Spleen (tissue), 11 donors: ENCODE measurements at regions not wholly inside any gene's neighbourhood (a gene's known extent, or its start where the extent isn't known, plus 50 kb on each side); places are given as distances from the start of the nearest gene placed in this dataset.

Source experiments
- DNase-seq: peaks from one replicate; pipeline ENCODE4 v3.0.0-alpha.2; 2020
- H3K27ac ChIP-seq, 8 donors: fragments of 200-600 bp; sonication (generic) in 7 of 8; 1 replicate in 4 of 8; 2 replicates in 4 of 8; pipeline versions ENCODE4 v1.5.0 to v1.8.0; 2016 to 2021; ENCODE audit warnings: inconsistent platforms in 4 of 8, mild to moderate bottlenecking in 4 of 8, moderate library complexity in 1 of 8
- H3K27me3 ChIP-seq, 7 donors: fragments of 200-600 bp; sonication (generic) in 6 of 7; replicated peaks in 1 of 7; 1 replicate in 4 of 7; 2 replicates in 3 of 7; pipeline versions ENCODE4 v1.5.0 to v1.8.0; 2016 to 2021; ENCODE audit warnings: inconsistent platforms in 3 of 7, mild to moderate bottlenecking in 1 of 7
- H3K36me3 ChIP-seq, 6 donors: fragments of 200-600 bp; sonication (generic) in 5 of 6; 1 replicate in 4 of 6; 2 replicates in 2 of 6; pipeline versions ENCODE4 v1.5.0 to v1.8.0; 2016 to 2021; ENCODE audit warnings: inconsistent platforms in 2 of 6
- H3K4me1 ChIP-seq, 6 donors: fragments of 200-600 bp; sonication (generic) in 5 of 6; 1 replicate in 3 of 6; 2 replicates in 3 of 6; pipeline versions ENCODE4 v1.5.0 to v1.8.0; 2016 to 2021; ENCODE audit warnings: inconsistent platforms in 3 of 6
- H3K4me3 ChIP-seq, 8 donors: fragments of 200-600 bp; sonication (generic) in 7 of 8; 1 replicate in 4 of 8; 2 replicates in 4 of 8; pipeline versions ENCODE4 v1.5.0 to v1.8.0; 2016 to 2021; ENCODE audit warnings: inconsistent platforms in 4 of 8, mild to moderate bottlenecking in 4 of 8, moderate library complexity in 2 of 8
- H3K9me3 ChIP-seq, 8 donors: fragments of 200-600 bp; sonication (generic) in 7 of 8; 1 replicate in 4 of 8; 2 replicates in 4 of 8; pipeline versions ENCODE4 v1.5.0 to v1.8.0; 2016 to 2021; ENCODE audit warnings: inconsistent platforms in 4 of 8
- CTCF ChIP-seq, 11 experiments: fragments of 200-600 bp in 7 of 11; fragments of 450-650 bp in 4 of 11; sonication (generic) in 4 of 11; IDR thresholded peaks in 8 of 11; conservative IDR thresholded peaks in 3 of 11; 1 replicate in 7 of 11; 2 replicates in 4 of 11; pipeline versions ENCODE4 v1.4.0 to v1.8.0; 2016 to 2021; ENCODE audit warnings: antibody characterized with exemption in 11 of 11, inconsistent platforms in 4 of 11, mild to moderate bottlenecking in 1 of 11
- POLR2A ChIP-seq, 3 donors: fragments of 450-650 bp; IDR thresholded peaks; one replicate each; pipeline ENCODE4 v1.5.1; 2017; ENCODE audit warnings: antibody characterized with exemption in 3 of 3, mild to moderate bottlenecking in 1 of 3
- POLR2AphosphoS5 ChIP-seq, 3 donors: sonication (generic); formaldehyde crosslinking; IDR thresholded peaks; one replicate each; pipeline ENCODE4 v1.5.1; 2017; ENCODE audit warnings: antibody characterized with exemption in 3 of 3
- WGBS, 5 donors: extraction: QIAGEN DNeasy Blood & Tissue Kit in 3 of 5; methylation state at CpG; one replicate each; pipeline versions ENCODE4 v1.1.5 to v1.1.7; 2013 to 2018; 5-methylcytosine and 5-hydroxymethylcytosine counted together
- intact Hi-C: fragments of 100-400 bp; cut with DNase I; formaldehyde crosslinking; loops from one replicate; pipeline ENCODE4 v1.15.0; 2023; ENCODE audit warnings: low total_unique reads
- donor health status: healthy with polysubstance abuse.
- donor health status: DM: no; HTN: no; CAD: no; lungs with moderate emphysema.
- donor health status: DM: no; HTN: no; CAD: no.
- donor health status: Bipolar disorder and iron deficiency.
- donor health status: healthy.
- donor health status: DM: no; HTN: no; CAD: no.
- donor health status: DM: yes; HTN: yes; CAD: no.

GRCh38 chr20:40472905-40473304 lies 216.1 kb downstream of the MAFB start:
- intact Hi-C loops = no loop called here
- Histone ChIP-seq H3K9me3 (no peaks in the 10 kb centered on the region), H3K4me1 (peaks cover 9 to 34% (median 21%) of the 10 kb centered on the region in 6 donors), H3K36me3 (no peaks in the 10 kb centered on the region), H3K27ac (no peak overlapping the region), H3K27me3 (no peaks in the 10 kb centered on the region), H3K4me3 (no peak overlapping the region)
- DNase-seq = no peak
- no peak for TF ChIP-seq CTCF (IDR thresholded peaks at IDR 0.05 in 8 of 11, conservative IDR thresholded peaks at IDR 0.05 in 3 of 11)
- TF ChIP-seq POLR2A (IDR thresholded peaks at IDR 0.05) = no peak
- TF ChIP-seq POLR2AphosphoS5 (IDR thresholded peaks at IDR 0.05) = no peak
- WGBS, 5 donors = 70 to 88% (median 84%) methylated on average over 1 of the region's 1 CpG

- no peak for DNase-seq
- 73 to 84% (median 84%) methylated on average over 4 of the region's 4 CpGs for WGBS, 5 donors
- H3K27ac ChIP-seq = peak overlapping the region in 5 of 8 donors; percentile 11 to 80 (median 77)
- intact Hi-C loops = no loop called here
- no peak overlapping the region for H3K4me3 ChIP-seq
- no peaks in the 10 kb centered on the region for H3K9me3 ChIP-seq
- no peak for TF ChIP-seq POLR2A (IDR thresholded peaks at IDR 0.05)
- TF ChIP-seq POLR2AphosphoS5 (IDR thresholded peaks at IDR 0.05) = no peak
- TF ChIP-seq CTCF (IDR thresholded peaks at IDR 0.05 in 8 of 11, conservative IDR thresholded peaks at IDR 0.05 in 3 of 11) = peak in 1 of 11 experiments; percentile 22
- no peaks in the 10 kb centered on the region for H3K27me3 ChIP-seq
- H3K36me3 ChIP-seq = no peaks in the 10 kb centered on the region
- peaks cover 9 to 45% (median 26%) of the 10 kb centered on the region in 6 donors for H3K4me1 ChIP-seq
Measured at GRCh38 chr20:40471261-40471629, 217.8 kb downstream of the MAFB start.

GRCh38 chr20:40470445-40471260 lies 218.4 kb downstream of the MAFB start:
- 53 to 66% (median 56%) methylated on average over 13 to 14 of the region's 14 CpGs for WGBS, 5 donors
- TF ChIP-seq POLR2A (IDR thresholded peaks at IDR 0.05) (no peak), CTCF (IDR thresholded peaks at IDR 0.05 in 8 of 11, conservative IDR thresholded peaks at IDR 0.05 in 3 of 11) (no peak), POLR2AphosphoS5 (IDR thresholded peaks at IDR 0.05) (peak in 1 of 3 donors; percentile 33)
- Histone ChIP-seq H3K36me3 (no peaks in the 10 kb centered on the region), H3K4me3 (no peak overlapping the region), H3K27ac (peak overlapping the region in 5 of 8 donors; percentile 11 to 80 (median 77)), H3K9me3 (no peaks in the 10 kb centered on the region), H3K4me1 (peaks cover 9 to 45% (median 26%) of the 10 kb centered on the region in 6 donors), H3K27me3 (no peaks in the 10 kb centered on the region)
- no peak for DNase-seq
- intact Hi-C loops = no loop called here

- TF ChIP-seq POLR2A (IDR thresholded peaks at IDR 0.05) (no peak), POLR2AphosphoS5 (IDR thresholded peaks at IDR 0.05) (no peak), CTCF (IDR thresholded peaks at IDR 0.05 in 8 of 11, conservative IDR thresholded peaks at IDR 0.05 in 3 of 11) (no peak)
- WGBS, 5 donors = 93 to 97% (median 94%) methylated on average over 3 of the region's 3 CpGs
- Histone ChIP-seq H3K27me3 (no peaks in the 10 kb centered on the region), H3K27ac (peak overlapping the region in 2 of 8 donors; percentile 66 to 80), H3K4me1 (peaks cover 9 to 50% (median 26%) of the 10 kb centered on the region in 6 donors), H3K9me3 (no peaks in the 10 kb centered on the region), H3K36me3 (no peaks in the 10 kb centered on the region), H3K4me3 (no peak overlapping the region)
- intact Hi-C loops = no loop called here
- no peak for DNase-seq
Measured at GRCh38 chr20:40468759-40469158, 220.3 kb downstream of the MAFB start.
